Spinal cord (tissue), 9 donors: ENCODE measurements at regions not wholly inside any gene's neighbourhood (a gene's known extent, or its start where the extent isn't known, plus 50 kb on each side); places are given as distances from the start of the nearest gene placed in this dataset.
A peak's percentile ranks its signal among the peaks of the same experiment; 100 is the strongest.

Source experiments
- DNase-seq, 6 donors: peaks; one replicate each; pipeline versions ENCODE4 v3.0.0 to v3.0.0-alpha.2; 2013 to 2015; ENCODE audit warnings: low spot score in 6 of 6, low read depth in 4 of 6
- H3K27ac ChIP-seq: one replicate; pipeline ENCODE4 v1.5.1; 2013; ENCODE audit warnings: low read depth, low read length, control low read depth
- H3K27me3 ChIP-seq: one replicate; pipeline ENCODE4 v1.6.1; 2013; ENCODE audit warnings: low read length; ENCODE audit not compliant: control insufficient read depth, insufficient read depth
- H3K36me3 ChIP-seq: one replicate; pipeline ENCODE4 v1.6.1; 2013; ENCODE audit warnings: low read length; ENCODE audit not compliant: control insufficient read depth, insufficient read depth
- H3K4me1 ChIP-seq: one replicate; pipeline ENCODE4 v1.6.1; 2013; ENCODE audit warnings: low read length; ENCODE audit not compliant: control insufficient read depth, insufficient read depth
- H3K4me3 ChIP-seq: one replicate; pipeline ENCODE4 v1.5.1; 2013; ENCODE audit warnings: low read depth, low read length, control low read depth
- H3K9me3 ChIP-seq: one replicate; pipeline ENCODE4 v1.6.1; 2013; ENCODE audit warnings: low read length; ENCODE audit not compliant: control insufficient read depth, insufficient read depth
- WGBS: methylation state at CpG from one replicate; pipeline ENCODE4 v1.1.5; 2013; ENCODE audit warnings: missing lambda C conversion rate; ENCODE audit not compliant: insufficient coverage; 5-methylcytosine and 5-hydroxymethylcytosine counted together
- donor health status: healthy.

- peak in 1 of 6 donors; percentile 63 for DNase-seq
- WGBS: no CpG with 5 or more reads among the region's 1 CpG
- no peaks in the 10 kb centered on the region for H3K27me3 ChIP-seq
- H3K36me3 ChIP-seq: no peaks in the 10 kb centered on the region
- peaks cover 3% of the 10 kb centered on the region for H3K9me3 ChIP-seq
- H3K4me3 ChIP-seq: no peak overlapping the region
- H3K27ac ChIP-seq: no peak overlapping the region
- H3K4me1 ChIP-seq: no peaks in the 10 kb centered on the region
Observed at GRCh38 chr5:66516550-66516949, 79.6 kb upstream of the MAST4 start.

GRCh38 chr5:66517351-66517750 is 78.8 kb upstream of the MAST4 start:
- Histone ChIP-seq H3K4me1 (no peaks in the 10 kb centered on the region), H3K9me3 (peaks cover 4% of the 10 kb centered on the region), H3K36me3 (no peaks in the 10 kb centered on the region), H3K27ac (no peak overlapping the region), H3K4me3 (no peak overlapping the region), H3K27me3 (no peaks in the 10 kb centered on the region)
- 64% methylated on average over 1 of the region's 2 CpGs for WGBS
- DNase-seq: peak in 2 of 6 donors; percentile 23 to 61

GRCh38 chr5:66518052-66518451 is 78.1 kb upstream of the MAST4 start:
- Histone ChIP-seq H3K27me3 (no peaks in the 10 kb centered on the region), H3K27ac (no peak overlapping the region), H3K4me1 (no peaks in the 10 kb centered on the region), H3K4me3 (no peak overlapping the region), H3K36me3 (no peaks in the 10 kb centered on the region), H3K9me3 (peaks cover 4% of the 10 kb centered on the region)
- DNase-seq: no peak
- no CpG with 5 or more reads among the region's 3 CpGs for WGBS

- WGBS: 100% methylated on average over 1 of the region's 4 CpGs
Observed at GRCh38 chr5:66518753-66519152, 77.4 kb upstream of the MAST4 start.

GRCh38 chr5:66519626-66520025 is 76.6 kb upstream of the MAST4 start:
- H3K9me3 ChIP-seq: peaks cover 4% of the 10 kb centered on the region
- no peak overlapping the region for H3K4me3 ChIP-seq
- no peaks in the 10 kb centered on the region for H3K36me3 ChIP-seq
- no peaks in the 10 kb centered on the region for H3K27me3 ChIP-seq
- H3K27ac ChIP-seq: no peak overlapping the region
- WGBS: no CpG with 5 or more reads among the region's 1 CpG
- DNase-seq: no peak
- H3K4me1 ChIP-seq: no peaks in the 10 kb centered on the region

More at GRCh38 chr5:66518753-66519152, 77.4 kb upstream of the MAST4 start:
- Histone ChIP-seq H3K27ac (no peak overlapping the region), H3K27me3 (no peaks in the 10 kb centered on the region), H3K36me3 (no peaks in the 10 kb centered on the region), H3K9me3 (peaks cover 4% of the 10 kb centered on the region), H3K4me1 (no peaks in the 10 kb centered on the region), H3K4me3 (no peak overlapping the region)
- DNase-seq: no peak

GRCh38 chr5:66520854-66521253 is 75.3 kb upstream of the MAST4 start:
- DNase-seq: no peak
- H3K4me1 ChIP-seq: no peaks in the 10 kb centered on the region
- peaks cover 4% of the 10 kb centered on the region for H3K9me3 ChIP-seq
- H3K36me3 ChIP-seq: no peaks in the 10 kb centered on the region
- no peaks in the 10 kb centered on the region for H3K27me3 ChIP-seq
- no peak overlapping the region for H3K4me3 ChIP-seq
- H3K27ac ChIP-seq: no peak overlapping the region

- H3K4me3 ChIP-seq: no peak overlapping the region
- H3K27me3 ChIP-seq: no peaks in the 10 kb centered on the region
- H3K27ac ChIP-seq: no peak overlapping the region
- H3K9me3 ChIP-seq: no peaks in the 10 kb centered on the region
- DNase-seq: peak in 1 of 6 donors; percentile 82
- WGBS: 75% methylated on average over 1 of the region's 4 CpGs
- no peaks in the 10 kb centered on the region for H3K4me1 ChIP-seq
- no peaks in the 10 kb centered on the region for H3K36me3 ChIP-seq
Observed at GRCh38 chr5:66527478-66528035, 68.6 kb upstream of the MAST4 start.

- Histone ChIP-seq H3K36me3 (no peaks in the 10 kb centered on the region), H3K4me1 (no peaks in the 10 kb centered on the region), H3K4me3 (no peak overlapping the region), H3K27ac (no peak overlapping the region), H3K9me3 (no peaks in the 10 kb centered on the region), H3K27me3 (no peaks in the 10 kb centered on the region)
- no CpG with 5 or more reads among the region's 1 CpG for WGBS
- no peak for DNase-seq
Observed at GRCh38 chr5:66529182-66529581, 67.0 kb upstream of the MAST4 start.

- H3K36me3 ChIP-seq: no peaks in the 10 kb centered on the region
- no peak for DNase-seq
- no peak overlapping the region for H3K27ac ChIP-seq
- WGBS: 100% methylated on average over 1 of the region's 2 CpGs
- no peak overlapping the region for H3K4me3 ChIP-seq
- no peaks in the 10 kb centered on the region for H3K27me3 ChIP-seq
- H3K9me3 ChIP-seq: no peaks in the 10 kb centered on the region
- no peaks in the 10 kb centered on the region for H3K4me1 ChIP-seq
Observed at GRCh38 chr5:66529704-66530103, 66.5 kb upstream of the MAST4 start.

GRCh38 chr5:66538126-66538525 is 58.1 kb upstream of the MAST4 start:
- no peaks in the 10 kb centered on the region for H3K9me3 ChIP-seq
- no peaks in the 10 kb centered on the region for H3K36me3 ChIP-seq
- no peaks in the 10 kb centered on the region for H3K4me1 ChIP-seq
- H3K4me3 ChIP-seq: no peak overlapping the region
- DNase-seq: no peak
- no peaks in the 10 kb centered on the region for H3K27me3 ChIP-seq
- no peak overlapping the region for H3K27ac ChIP-seq
